CD4-positive, alpha-beta T cell treated with Interleukin-17A for 1 hour (primary cell): ENCODE measurements at regions not wholly inside any gene's neighbourhood (a gene's known extent, or its start where the extent isn't known, plus 50 kb on each side); places are given as distances from the start of the nearest gene placed in this dataset.

ENCODE experiments used
- DNase-seq: peaks from one replicate; pipeline ENCODE4 v3.0.0-alpha.2; 2020

- no peak for DNase-seq
Measured at GRCh38 chr6:40192516-40192915, 258.3 kb upstream of the MOCS1 start.

- no peak for DNase-seq
Measured at GRCh38 chr6:40188931-40189330, 254.7 kb upstream of the MOCS1 start.

GRCh38 chr6:40187535-40188144 is 253.4 kb upstream of the MOCS1 start:
- no peak for DNase-seq

GRCh38 chr6:40185486-40185885 is 251.2 kb upstream of the MOCS1 start:
- no peak for DNase-seq

- DNase-seq, result no peak
Measured at GRCh38 chr6:40183902-40184301, 249.6 kb upstream of the MOCS1 start.

- no peak for DNase-seq
Measured at GRCh38 chr6:40181367-40181766, 247.1 kb upstream of the MOCS1 start.

GRCh38 chr6:40180271-40180670 is 246.0 kb upstream of the MOCS1 start:
- no peak for DNase-seq

- DNase-seq, result no peak
Measured at GRCh38 chr6:40179496-40179895, 245.2 kb upstream of the MOCS1 start.

- DNase-seq, result no peak
Measured at GRCh38 chr6:40177598-40177997, 243.3 kb upstream of the MOCS1 start.

- no peak for DNase-seq
Measured at GRCh38 chr6:40176152-40176551, 241.9 kb upstream of the MOCS1 start.

GRCh38 chr6:40172272-40172671 is 238.0 kb upstream of the MOCS1 start:
- no peak for DNase-seq

GRCh38 chr6:40171343-40171742 is 237.1 kb upstream of the MOCS1 start:
- DNase-seq, result no peak

- no peak for DNase-seq
Measured at GRCh38 chr6:40170856-40171255, 236.6 kb upstream of the MOCS1 start.

GRCh38 chr6:40169878-40170277 is 235.6 kb upstream of the MOCS1 start:
- no peak for DNase-seq

GRCh38 chr6:40166963-40167362 is 232.7 kb upstream of the MOCS1 start:
- no peak for DNase-seq

- no peak for DNase-seq
Measured at GRCh38 chr6:40165036-40165709, 230.9 kb upstream of the MOCS1 start.

- DNase-seq, result no peak
Measured at GRCh38 chr6:40164345-40164755, 230.1 kb upstream of the MOCS1 start.

GRCh38 chr6:40163924-40164323 is 229.7 kb upstream of the MOCS1 start:
- no peak for DNase-seq

- DNase-seq, result no peak
Measured at GRCh38 chr6:40162074-40162473, 227.8 kb upstream of the MOCS1 start.

GRCh38 chr6:40160826-40161225 is 226.6 kb upstream of the MOCS1 start:
- DNase-seq, result no peak

GRCh38 chr6:40159865-40160264 is 225.6 kb upstream of the MOCS1 start:
- DNase-seq, result no peak

- no peak for DNase-seq
Measured at GRCh38 chr6:40152701-40153436, 218.6 kb upstream of the MOCS1 start.

- DNase-seq, result no peak
Measured at GRCh38 chr6:40152196-40152595, 217.9 kb upstream of the MOCS1 start.

GRCh38 chr6:40148882-40149573 is 214.8 kb upstream of the MOCS1 start:
- DNase-seq, result peak; percentile 1
